HepG2 (cell line): ENCODE measurements at regions not wholly inside any gene's neighbourhood (a gene's known extent, or its start where the extent isn't known, plus 50 kb on each side); places are given as distances from the start of the nearest gene placed in this dataset.

ENCODE experiments used
- ERF ChIP-seq: IDR thresholded peaks from 2 replicates; pipeline ENCODE4 v1.6.1; 2018; ENCODE audit warnings: missing biosample characterization, missing genetic modification reagents
- GMEB1 ChIP-seq: sonication (generic); formaldehyde crosslinking; IDR thresholded peaks from 2 replicates; pipeline ENCODE4 v1.5.1; 2020; ENCODE audit warnings: missing genetic modification reagents, mild to moderate bottlenecking, borderline replicate concordance
- IKZF5 ChIP-seq: IDR thresholded peaks from 2 replicates; pipeline ENCODE4 v1.6.1; 2018; ENCODE audit warnings: missing genetic modification reagents, mild to moderate bottlenecking, missing compliant biosample characterization
- JARID2 ChIP-seq: sonication (generic); formaldehyde crosslinking; IDR thresholded peaks from 2 replicates; pipeline ENCODE4 v1.8.1; 2023; ENCODE audit warnings: missing genetic modification reagents, inconsistent platforms; ENCODE audit not compliant: insufficient replicate concordance
- KAT8 ChIP-seq: IDR thresholded peaks from 2 replicates; pipeline ENCODE4 v1.6.1; 2016; ENCODE audit warnings: missing genetic modification reagents, missing compliant biosample characterization
- MAZ ChIP-seq, 2 experiments: sonication (generic) in 1 of 2; formaldehyde crosslinking in 1 of 2; IDR thresholded peaks; 2 replicates each; pipeline versions ENCODE4 v1.5.0 to v1.6.1; 2012 to 2020; ENCODE audit warnings: low read depth in 2 of 2, mild to moderate bottlenecking in 2 of 2, borderline replicate concordance in 1 of 2, improper control_type of control experiment in 1 of 2, low read length in 1 of 2, missing genetic modification reagents in 1 of 2, moderate library complexity in 1 of 2
- RNF219 ChIP-seq: sonication (generic); formaldehyde crosslinking; IDR thresholded peaks from 2 replicates; pipeline ENCODE4 v1.5.0; 2020; ENCODE audit warnings: mild to moderate bottlenecking, missing genetic modification reagents
- SIN3B ChIP-seq: fragments of 150-350 bp; IDR thresholded peaks from 2 replicates; pipeline ENCODE4 v1.6.1; 2014; ENCODE audit warnings: low read length
- SOX6 ChIP-seq, 2 experiments: fragments of 450-650 bp in 1 of 2; sonication (generic) in 1 of 2; formaldehyde crosslinking in 1 of 2; IDR thresholded peaks; 2 replicates each; pipeline versions ENCODE4 v1.4.0 to v1.6.1; 2017 to 2020; ENCODE audit warnings: antibody characterized with exemption in 1 of 2, mild to moderate bottlenecking in 1 of 2, missing genetic modification reagents in 1 of 2
- TBL1XR1 ChIP-seq: fragments of 150-350 bp; IDR thresholded peaks from 2 replicates; pipeline ENCODE4 v1.6.1; 2014; ENCODE audit warnings: borderline replicate concordance, low read length; ENCODE audit not compliant: partially characterized antibody
- TBX3 ChIP-seq: fragments of 450-650 bp; IDR thresholded peaks from 2 replicates; pipeline ENCODE4 v1.6.1; 2017; ENCODE audit warnings: antibody characterized with exemption, mild to moderate bottlenecking, inconsistent platforms, borderline replicate concordance
- TERF1 ChIP-seq: sonication (generic); formaldehyde crosslinking; IDR thresholded peaks from 2 replicates; pipeline ENCODE4 v1.8.0; 2022; ENCODE audit warnings: mild to moderate bottlenecking, missing genetic modification reagents, moderate library complexity
- ZFP90 ChIP-seq: sonication (generic); formaldehyde crosslinking; IDR thresholded peaks from 2 replicates; pipeline ENCODE4 v1.8.0; 2022; ENCODE audit warnings: missing genetic modification reagents, mild to moderate bottlenecking, inconsistent platforms, borderline replicate concordance
- ZGPAT ChIP-seq: IDR thresholded peaks from 2 replicates; pipeline ENCODE4 v1.6.1; 2016; ENCODE audit warnings: mild to moderate bottlenecking
- ZNF333 ChIP-seq: sonication (generic); formaldehyde crosslinking; IDR thresholded peaks from 2 replicates; pipeline ENCODE4 v1.4.0; 2020; ENCODE audit warnings: mild to moderate bottlenecking, missing genetic modification reagents, borderline replicate concordance
- ZNF460 ChIP-seq: sonication (generic); formaldehyde crosslinking; IDR thresholded peaks from 2 replicates; pipeline ENCODE4 v1.5.1; 2020; ENCODE audit warnings: missing genetic modification reagents, mild to moderate bottlenecking, borderline replicate concordance
- ZNF501 ChIP-seq: sonication (generic); formaldehyde crosslinking; IDR thresholded peaks from 2 replicates; pipeline ENCODE4 v1.5.1; 2020; ENCODE audit warnings: mild to moderate bottlenecking, moderate library complexity, missing genetic modification reagents
- ZNF510 ChIP-seq: sonication (generic); formaldehyde crosslinking; IDR thresholded peaks from 2 replicates; pipeline ENCODE4 v1.4.0; 2020; ENCODE audit warnings: low read depth, mild to moderate bottlenecking, missing genetic modification reagents
- ZNF569 ChIP-seq: sonication (generic); formaldehyde crosslinking; IDR thresholded peaks from 2 replicates; pipeline ENCODE4 v1.5.0; 2020; ENCODE audit warnings: mild to moderate bottlenecking, missing genetic modification reagents, moderate library complexity, borderline replicate concordance
- ZZZ3 ChIP-seq: sonication (generic); formaldehyde crosslinking; IDR thresholded peaks from 2 replicates; pipeline ENCODE4 v1.4.0; 2020; ENCODE audit warnings: missing genetic modification reagents, mild to moderate bottlenecking, borderline replicate concordance

GRCh38 chr5:74953937-74954720, 87.9 kb upstream of the FAM169A start (continued):
- no peak for TF ChIP-seq TERF1
- TF ChIP-seq ZNF569 (CRISPR knock-in tag), result no peak
- peak; percentile 49; the same call in 1 of the 2 replicates for TF ChIP-seq ZNF501 (CRISPR knock-in tag)
- no peak for TF ChIP-seq ZNF333 (CRISPR knock-in tag)
- no peak for TF ChIP-seq ZZZ3 (CRISPR knock-in tag)
- no peak for TF ChIP-seq JARID2 (CRISPR knock-in tag)
- TF ChIP-seq ZNF510 (CRISPR knock-in tag), result no peak; the same call in 1 of the 2 replicates
- no peak for TF ChIP-seq ZNF460 (CRISPR knock-in tag)
- TF ChIP-seq TBL1XR1, result peak; percentile 99
- peak; percentile 74; the same call in 1 of the 2 replicates for TF ChIP-seq IKZF5
- no peak for TF ChIP-seq GMEB1 (CRISPR knock-in tag)
- TF ChIP-seq RNF219 (CRISPR knock-in tag), result no peak
- no peak for TF ChIP-seq ZFP90 (CRISPR knock-in tag)
- peak; percentile 64 for TF ChIP-seq KAT8 (CRISPR knock-in tag)
- peak; percentile 58; the same call in 1 of the 2 replicates for TF ChIP-seq ERF (CRISPR knock-in tag)
- TF ChIP-seq TBX3, result peak; percentile 31; the same call in 1 of the 2 replicates
- TF ChIP-seq SIN3B, result no peak
- no peak for TF ChIP-seq MAZ (IDR thresholded peaks at IDR 0.05; ENCODE audit: borderline replicate concordance, low read depth, low read length)
- peak; percentile 28; the same call in 1 of the 2 replicates for TF ChIP-seq MAZ (CRISPR knock-in tag; IDR thresholded peaks at IDR 0.05; ENCODE audit: low read depth)
- no peak for TF ChIP-seq SOX6 (IDR thresholded peaks at IDR 0.05)
- TF ChIP-seq SOX6 (CRISPR knock-in tag; IDR thresholded peaks at IDR 0.05), result peak; percentile 84
- TF ChIP-seq ZGPAT (CRISPR knock-in tag), result peak; percentile 86
